GM18861 (cell line): ENCODE measurements at regions not wholly inside any gene's neighbourhood (a gene's known extent, or its start where the extent isn't known, plus 50 kb on each side); places are given as distances from the start of the nearest gene placed in this dataset.

Source experiments
- ATAC-seq: cut with Tn5 transposase; IDR thresholded peaks from one replicate; pipeline ENCODE4 v1.9.1; 2021; ENCODE audit not compliant: unreplicated experiment

DNA sequence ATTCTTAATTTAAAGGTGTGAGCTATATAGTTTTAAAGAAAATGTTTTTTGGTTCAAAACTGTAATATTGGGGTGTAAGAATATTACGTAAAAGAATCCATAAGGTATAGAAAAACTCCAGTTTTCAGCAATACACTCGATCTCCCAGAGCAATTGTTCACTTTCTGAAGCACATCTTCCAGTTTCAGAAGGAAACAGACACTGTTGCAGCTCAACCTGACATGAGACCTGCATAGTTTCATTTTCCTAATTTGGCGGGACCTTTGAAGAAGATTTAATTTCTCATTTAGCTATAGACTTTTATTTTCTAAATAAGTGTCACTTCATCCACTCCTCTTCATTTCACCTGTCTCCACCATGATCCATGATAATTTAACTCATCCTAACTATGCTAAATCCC, 281.5 kb downstream of the HTR1B start:
- ATAC-seq = no peak

DNA sequence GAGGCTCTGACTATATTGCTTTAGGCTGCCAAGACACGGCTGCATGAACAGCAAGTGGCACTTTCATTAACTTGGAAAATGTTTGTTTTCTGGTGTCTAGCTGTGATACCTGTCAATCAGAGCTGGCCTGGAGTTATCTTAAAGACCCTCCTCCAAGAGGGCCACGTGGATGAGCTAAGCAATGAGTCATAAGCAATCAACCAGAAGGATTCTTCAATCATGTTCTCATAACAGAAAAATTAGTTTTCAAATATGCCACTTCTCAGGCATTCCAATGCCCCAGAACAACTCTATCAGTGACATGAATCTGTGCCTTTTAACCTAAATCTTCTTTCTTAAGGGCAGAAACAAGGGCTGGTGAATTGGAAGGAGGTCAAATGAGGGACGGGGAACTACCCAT, 283.0 kb downstream of the HTR1B start:
- ATAC-seq = no peak

DNA sequence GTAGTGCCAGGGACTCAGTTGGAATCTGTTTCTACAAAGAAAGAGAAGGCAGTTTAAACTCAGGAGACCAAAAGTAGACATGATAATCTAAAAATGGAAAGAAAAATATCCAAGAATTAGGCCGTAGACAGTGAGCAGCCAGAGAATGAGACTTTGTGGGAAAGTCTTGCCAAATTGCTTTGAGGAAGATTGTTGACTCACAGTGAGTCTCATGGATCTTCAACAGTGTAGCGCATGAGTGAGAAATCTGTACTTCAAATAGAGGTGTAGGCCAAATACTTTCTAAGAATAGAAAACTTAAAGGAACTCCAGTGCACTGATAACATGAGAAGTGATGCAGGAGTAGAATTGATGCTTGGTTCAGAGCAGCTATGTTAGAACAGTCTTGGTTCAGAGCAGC, 284.5 kb downstream of the HTR1B start:
- no peak for ATAC-seq

DNA sequence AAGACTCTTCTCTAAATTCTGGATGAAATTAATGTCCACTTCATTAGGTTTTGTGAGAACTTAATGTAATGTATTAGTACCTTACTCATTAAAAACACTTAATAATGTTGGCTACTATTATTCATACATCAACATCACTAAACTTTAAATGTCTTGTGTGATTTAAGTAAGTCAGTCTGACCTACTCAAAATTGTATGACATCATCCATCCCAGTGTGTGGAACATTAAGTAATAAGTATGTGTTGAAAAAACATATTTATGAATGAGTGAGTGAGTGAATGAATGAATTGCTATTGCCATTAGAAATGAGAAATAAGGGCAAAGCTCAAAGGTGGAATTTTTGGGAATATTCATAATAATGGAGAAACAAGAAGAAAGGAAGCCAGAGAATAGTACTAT, 285.8 kb downstream of the HTR1B start:
- ATAC-seq = no peak

DNA sequence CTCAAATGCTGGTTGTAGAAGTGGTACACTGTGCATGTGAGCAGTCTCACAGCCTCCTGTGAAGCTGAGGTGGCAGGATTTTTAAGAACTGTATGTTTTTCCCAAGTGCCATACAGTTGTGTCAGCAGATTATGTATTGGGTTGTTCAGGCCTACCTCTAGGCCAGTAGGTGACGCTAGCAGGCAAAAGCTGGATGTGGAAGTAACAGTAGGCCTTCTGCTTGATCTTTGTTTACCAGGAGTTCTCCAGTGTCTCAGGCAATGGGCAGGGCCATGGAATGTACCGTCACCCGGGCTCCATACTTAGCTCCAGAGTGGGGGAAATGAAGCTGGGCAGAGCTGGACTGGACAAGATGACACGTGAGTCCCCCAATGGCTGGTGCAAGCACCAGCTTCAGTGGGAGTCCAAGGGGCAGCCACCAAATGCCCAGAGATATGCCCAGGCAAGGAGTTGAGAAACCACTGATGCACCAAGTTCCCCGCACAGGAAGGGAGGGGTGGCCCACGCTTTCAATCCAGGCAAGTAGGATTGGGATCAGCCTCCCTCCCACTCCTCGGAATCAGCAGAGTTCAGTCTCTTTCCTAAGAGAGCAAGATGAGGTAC, 289.7 kb downstream of the HTR1B start:
- ATAC-seq = no peak

DNA sequence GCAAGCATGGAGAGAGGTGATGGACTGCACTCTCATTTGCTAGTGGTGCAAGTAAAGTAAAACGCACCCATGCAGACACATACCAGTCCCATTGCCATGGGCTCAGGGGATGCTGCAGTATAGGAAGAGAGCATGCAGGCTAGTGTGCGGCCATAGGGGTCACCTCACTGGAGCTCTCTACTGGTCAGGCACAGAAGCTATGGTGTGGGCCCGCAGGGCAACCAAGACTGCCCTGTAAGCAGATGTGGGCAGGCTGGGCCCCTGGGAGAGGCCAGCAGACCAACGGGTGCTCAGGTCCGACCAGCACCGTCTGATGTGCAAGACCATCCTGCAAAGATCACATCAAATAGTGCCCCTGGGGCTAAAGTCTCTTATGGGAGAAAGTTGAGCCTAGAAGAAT, 290.7 kb downstream of the HTR1B start:
- ATAC-seq = no peak

DNA sequence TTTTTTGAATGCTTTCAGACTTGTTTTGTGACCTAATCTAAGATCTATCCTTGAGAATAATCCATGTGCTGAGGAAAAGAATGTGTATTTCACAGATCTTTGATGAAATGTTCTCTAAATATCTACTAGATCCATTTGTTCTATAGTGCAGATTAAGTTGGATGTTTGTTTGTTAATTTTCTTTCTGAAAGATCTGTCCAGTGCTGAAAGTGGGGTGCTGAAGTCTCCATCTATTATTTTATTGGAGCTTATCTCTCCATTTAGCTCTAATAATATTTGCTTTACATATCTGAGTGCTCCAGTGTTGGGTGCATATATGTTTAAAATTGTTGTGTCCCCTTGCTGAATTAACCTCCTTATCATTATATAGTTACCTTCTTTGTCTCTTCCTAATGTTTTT, 303.6 kb downstream of the HTR1B start:
- ATAC-seq = no peak

DNA sequence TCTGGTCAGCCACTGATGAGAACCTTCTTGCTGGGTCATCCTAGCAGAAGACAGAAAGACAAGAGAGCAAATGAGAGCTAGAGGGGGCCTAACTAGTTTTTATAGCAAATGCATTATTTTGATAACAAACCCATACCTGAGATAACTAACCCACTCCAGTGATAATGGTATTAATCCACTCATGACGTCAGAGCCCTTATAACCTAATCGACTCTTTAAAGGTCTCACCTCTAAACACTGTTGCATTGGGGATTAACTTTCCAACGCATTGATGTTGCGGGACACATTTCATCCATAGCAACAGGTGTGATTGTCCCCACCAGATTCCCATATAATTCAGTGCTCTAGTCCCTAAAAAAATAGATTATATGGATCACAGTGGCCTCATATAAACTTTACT, 312.1 kb downstream of the HTR1B start:
- no peak for ATAC-seq

DNA sequence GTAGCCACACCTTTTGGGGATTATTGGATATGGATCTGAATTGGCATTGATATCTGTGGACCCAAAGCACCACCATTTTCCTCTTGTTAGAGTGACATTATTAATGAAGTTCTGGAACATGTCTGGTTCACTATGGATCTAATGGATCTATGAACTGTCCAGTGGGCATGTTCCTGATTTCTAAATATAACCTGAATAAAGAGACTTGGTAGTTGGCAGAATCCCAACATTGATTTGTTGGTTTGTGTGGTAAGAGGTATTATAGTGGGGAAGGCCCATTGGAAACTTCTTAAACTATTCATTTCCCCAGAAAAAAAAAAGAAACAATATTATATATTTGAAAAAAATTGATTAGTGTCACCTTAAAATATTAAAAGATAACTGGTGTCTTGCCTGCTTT, 312.6 kb downstream of the HTR1B start:
- no peak for ATAC-seq

DNA sequence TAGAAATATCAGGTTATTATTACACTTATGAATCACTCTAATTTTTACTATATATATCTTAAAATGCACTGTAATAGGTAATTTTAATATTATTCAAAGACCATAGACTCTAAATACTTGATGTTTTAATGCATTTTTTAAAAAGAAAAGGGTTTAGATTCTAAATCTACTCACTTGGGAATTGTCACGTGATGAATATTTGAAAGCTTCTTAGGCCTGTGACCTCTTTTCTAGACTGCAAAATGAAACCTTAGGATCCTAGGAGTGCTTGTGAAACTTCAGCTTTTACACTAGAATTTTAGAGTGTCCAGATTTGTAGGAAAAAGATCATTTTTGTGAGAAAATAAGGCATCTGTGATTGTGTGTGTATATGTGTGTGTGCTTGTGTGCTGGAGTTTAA, 318.0 kb downstream of the HTR1B start:
- ATAC-seq = no peak

DNA sequence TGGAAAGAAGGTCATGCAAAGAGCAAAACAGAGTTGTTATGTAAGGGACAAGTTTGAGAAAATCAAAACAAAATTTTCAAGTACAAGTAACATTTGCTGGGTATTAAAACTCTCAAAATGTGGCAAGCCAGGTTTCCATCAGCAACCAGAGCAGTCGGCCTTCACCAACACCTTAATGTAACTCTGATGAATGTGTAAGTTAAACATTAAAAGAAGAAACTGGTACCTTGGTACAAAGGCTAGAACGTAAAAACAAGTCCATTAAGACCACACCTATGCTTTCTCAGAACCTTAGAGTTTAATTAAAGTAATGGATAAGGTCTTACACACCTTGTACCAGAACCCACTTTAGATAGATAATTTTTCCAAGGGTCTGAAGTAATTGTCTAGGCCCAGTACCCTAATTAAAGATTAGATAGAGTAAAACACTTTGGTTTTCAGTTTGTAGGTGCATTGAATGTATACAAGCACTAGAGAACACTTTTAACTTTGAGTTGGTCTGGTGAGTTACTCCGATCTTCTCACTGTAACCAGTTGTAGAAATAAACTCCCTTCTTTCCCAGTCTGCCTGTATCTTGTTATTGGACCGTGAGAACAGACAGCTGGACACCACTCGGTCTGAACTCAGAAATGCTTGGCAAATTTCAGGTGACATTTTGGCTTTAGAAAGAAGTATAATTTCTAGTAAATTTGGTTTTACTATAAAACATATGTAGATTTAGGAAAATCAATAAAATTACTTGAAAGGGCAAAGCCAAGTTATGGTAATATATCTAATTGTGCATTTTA, 319.4 kb downstream of the HTR1B start:
- ATAC-seq = no peak

DNA sequence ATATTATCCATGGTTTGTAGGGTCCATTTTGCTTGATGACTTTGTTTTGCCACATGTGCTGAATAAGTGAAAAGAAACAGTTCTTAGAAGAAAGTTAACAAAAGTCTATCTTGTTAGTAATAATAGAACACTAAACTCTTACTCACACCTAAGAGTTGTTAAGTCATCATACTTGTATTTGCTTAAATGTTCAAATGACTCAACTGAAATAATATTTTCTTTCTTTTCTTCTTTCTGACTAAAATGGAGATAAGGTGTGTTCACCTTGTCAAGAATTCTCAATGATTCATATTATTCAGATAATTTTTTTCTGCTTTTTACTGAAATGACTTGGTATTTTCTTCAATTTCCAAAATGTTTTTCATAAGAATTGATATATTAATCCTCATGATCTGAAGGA, 327.2 kb downstream of the HTR1B start:
- no peak for ATAC-seq

DNA sequence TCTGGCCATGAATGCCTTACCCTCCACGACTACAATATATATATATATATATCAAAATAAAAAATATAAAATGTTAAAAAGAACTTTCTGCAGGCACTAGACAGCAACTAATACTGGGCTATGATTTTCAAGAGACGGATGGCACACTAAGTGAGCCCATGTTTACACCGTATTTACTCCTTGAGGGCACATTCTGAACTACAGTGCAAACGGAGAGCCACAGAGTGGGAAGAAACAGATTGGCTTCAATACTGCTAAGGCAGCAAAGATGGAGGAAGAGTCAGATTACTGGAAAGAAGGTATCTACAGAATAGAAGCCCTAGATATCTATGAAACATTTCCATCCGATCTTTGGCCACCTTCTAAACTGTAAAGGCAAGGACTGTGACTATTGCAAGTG, 330.3 kb downstream of the HTR1B start:
- no peak for ATAC-seq

DNA sequence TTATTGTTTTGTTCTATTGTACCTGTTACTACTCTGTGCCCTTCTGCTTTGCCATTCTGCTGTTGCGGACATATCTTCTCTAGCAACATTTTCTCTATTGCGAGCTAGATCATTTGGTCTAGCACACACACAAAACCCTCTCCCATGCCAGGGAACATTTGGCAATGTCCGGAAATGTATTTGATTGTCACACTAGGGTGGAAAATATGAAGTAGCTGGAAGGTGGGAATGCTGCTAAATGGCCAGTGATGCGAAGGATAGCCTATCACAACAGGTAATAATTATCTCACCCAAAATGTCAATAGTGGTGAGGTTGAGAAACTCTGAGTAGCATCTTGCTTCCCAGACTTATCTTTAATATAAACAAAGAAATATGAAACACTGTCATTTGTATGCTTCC, 331.9 kb downstream of the HTR1B start:
- ATAC-seq = no peak

DNA sequence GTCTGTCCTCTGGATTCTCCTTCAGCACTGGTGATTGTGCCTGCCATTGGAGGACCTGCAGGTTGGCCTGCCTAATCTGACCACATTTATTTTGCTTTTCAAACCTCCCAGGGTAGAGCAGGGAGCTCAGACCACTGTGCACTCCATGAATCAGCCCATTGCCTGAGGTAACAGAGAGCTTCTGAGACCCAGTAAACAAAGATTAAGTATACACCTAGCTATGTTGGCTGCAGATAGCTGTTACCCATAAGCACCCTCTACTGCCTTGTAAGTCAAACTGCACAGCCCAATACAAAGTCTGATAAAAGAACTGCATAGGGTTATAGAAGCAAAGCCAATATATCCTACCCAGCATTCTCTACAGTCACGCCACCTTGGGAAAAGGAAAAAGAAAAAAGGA, 338.7 kb downstream of the HTR1B start:
- no peak for ATAC-seq

DNA sequence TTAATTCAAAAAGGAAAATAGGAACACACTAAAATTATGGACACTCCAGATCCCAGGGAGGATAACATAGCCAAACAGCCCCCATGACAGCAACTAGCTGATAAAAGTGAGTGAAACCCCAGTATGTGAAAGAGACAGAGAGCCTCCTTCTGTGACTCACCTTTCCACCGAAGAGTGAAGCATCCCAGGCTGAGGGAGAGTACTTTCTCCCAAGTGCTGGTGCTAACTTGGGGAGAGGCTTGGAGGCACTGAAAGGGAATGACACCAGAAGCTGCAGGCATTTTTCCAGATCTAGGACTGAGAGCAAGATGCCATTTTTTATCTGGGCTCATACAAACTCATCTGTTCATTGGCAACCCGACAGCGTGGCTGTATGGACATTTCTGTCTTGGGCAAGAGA, 339.8 kb downstream of the HTR1B start:
- no peak for ATAC-seq

DNA sequence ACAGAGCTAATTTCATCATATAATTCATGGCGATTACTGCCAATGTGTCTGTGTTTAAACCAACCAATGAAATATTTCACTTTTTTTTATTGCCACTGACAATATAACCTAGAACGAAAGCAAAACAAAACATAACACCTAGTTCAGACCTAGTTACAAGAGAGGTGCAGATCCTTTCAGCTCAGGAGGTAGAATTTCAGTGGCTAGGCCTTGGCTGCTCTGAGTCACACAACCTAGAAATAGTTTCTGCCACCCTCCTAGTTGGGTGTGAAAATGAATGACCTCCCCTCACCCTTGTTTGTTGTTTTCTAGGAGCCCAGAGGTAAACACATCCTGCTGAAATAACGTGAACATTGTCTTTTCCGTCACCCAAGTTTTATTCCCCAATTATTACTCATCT, 356.3 kb downstream of the HTR1B start:
- ATAC-seq = no peak

DNA sequence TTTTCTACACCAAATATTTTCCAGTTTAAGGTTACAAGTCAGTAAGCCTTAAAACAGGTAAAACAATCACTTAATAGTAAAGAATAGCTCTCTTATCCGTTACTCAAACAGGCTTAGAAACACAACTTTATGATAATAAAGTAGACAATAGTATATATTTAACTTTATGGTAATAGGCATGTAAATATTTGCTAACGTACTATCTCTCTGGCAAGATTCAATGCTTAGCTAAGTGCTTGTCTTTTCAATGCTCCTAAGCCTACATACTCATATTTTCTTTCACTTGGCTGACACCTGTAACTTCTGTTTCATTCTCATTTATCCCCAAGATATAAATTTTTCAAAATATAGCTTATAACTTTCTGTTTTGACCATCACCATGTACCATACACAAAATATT, 358.2 kb downstream of the HTR1B start:
- no peak for ATAC-seq

DNA sequence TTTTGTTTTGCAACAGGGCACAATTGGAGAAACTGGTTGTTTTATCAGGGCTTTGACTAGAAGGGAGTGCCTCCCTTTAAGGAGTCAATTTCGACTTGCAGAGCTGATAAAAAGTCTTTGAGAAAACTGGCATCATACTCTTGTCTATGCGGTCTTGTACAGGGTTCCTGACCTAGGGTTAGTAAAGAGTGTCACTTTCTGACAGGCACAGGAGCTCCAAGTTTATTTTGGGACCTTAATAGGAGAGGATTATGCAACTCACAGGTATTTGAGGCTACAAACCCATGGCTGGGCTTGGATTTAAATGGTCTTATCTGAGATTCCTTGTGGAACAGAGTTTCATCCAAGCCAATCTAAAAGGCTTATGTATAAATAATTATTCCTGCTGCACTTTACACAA, 365.4 kb downstream of the HTR1B start:
- ATAC-seq = no peak

DNA sequence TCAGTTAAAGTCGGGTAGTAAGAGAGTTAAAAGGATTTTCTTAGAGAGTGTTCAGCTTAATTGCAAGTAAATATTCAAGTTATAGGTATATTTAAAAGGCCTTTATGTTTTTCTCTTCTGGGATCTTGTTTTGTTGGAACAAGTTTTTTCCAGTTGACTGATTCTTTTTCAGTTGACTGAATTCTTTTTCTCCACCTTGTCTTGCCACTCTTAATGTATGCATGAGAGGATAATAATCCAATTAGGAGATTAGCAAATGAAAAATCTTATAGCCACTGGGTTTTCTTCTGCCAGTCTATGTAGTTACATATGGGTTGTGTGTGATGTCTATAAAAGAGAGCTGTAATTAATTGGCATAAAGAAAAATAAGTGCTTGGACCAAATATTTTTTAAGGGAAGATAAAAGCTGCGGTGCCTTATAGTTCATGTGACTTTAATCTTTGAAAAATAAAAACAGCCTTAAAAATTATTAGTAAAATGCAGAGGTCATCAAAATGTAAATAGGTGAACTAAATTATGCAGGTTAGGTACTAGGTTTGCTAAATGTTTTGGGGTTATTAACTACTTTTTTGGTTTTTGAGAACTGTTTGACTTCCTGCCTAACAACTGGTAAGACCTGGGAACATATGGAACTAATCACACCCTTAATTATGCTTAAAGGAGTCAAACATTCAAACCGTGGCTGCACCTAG, 367.2 kb downstream of the HTR1B start:
- no peak for ATAC-seq

DNA sequence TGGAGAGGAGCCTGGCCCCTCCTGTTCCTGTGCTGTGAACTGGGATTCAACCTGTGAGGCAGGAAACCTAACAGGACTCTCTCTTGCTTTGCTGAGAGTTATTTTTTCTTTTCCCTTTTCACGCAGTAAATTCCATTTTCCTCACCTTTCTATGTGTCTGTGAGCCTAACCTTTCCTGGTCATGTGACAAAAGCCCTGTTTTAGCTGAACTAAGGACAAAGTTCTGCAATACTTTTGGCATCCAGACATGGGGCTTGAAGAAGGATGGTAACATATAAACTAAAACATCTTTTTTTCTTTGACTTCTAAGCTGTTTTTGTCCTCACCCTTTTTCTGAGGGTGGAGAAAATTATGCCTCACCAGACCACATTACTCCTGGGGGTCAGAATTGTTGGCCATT, 368.5 kb downstream of the HTR1B start:
- no peak for ATAC-seq

DNA sequence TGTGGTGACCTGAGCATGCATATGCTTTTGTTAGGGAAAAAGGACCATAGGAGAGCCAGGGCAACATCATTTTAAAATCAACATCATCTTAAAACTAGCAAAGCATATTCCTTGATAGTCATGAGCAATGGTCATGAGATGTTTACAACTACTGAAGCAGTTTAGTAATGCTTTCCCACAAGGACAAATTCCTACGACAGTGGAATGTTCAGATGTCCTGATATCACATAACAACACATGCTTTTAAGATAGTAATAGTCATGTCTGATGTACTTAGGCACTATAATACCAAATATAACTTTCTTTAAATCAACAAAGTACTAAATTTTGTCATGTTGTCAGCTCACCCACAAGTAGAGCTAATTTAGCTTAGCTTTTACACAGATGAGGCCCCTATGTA, 370.3 kb downstream of the HTR1B start:
- ATAC-seq = no peak
